BE2C (cell line): ENCODE measurements at regions not wholly inside any gene's neighbourhood (a gene's known extent, or its start where the extent isn't known, plus 50 kb on each side); places are given as distances from the start of the nearest gene placed in this dataset.
A peak's percentile ranks its signal among the peaks of the same experiment; 100 is the strongest.
"Not testable (repeated sequence)": the region's sequence is repeated elsewhere in the genome, so short reads cannot be mapped to it uniquely, and the experiment has no call there.

ENCODE experiments used
- DNase-seq: peaks from one replicate; pipeline ENCODE4 v3.0.0-alpha.2; 2020
- H3K27me3 ChIP-seq: fragments of 250-450 bp; sonication (Bioruptor Pico); 2 replicates; pipeline ENCODE4 v1.5.1; 2020; ENCODE audit warnings: mild to moderate bottlenecking
- H3K36me3 ChIP-seq: fragments of 250-450 bp; sonication (Bioruptor Pico); 2 replicates; pipeline ENCODE4 v1.5.1; 2020; ENCODE audit warnings: mild to moderate bottlenecking
- H3K4me1 ChIP-seq: fragments of 250-450 bp; sonication (Bioruptor Pico); 2 replicates; pipeline ENCODE4 v1.5.1; 2020
- H3K4me3 ChIP-seq: 2 replicates; pipeline ENCODE4 v1.5.1; 2011; ENCODE audit warnings: low read depth, low read length
- H3K9me3 ChIP-seq: fragments of 250-450 bp; sonication (Bioruptor Pico); 2 replicates; pipeline ENCODE4 v1.5.1; 2020
- CTCF ChIP-seq: IDR thresholded peaks from 2 replicates; pipeline ENCODE4 v1.5.1; 2012; ENCODE audit warnings: mild to moderate bottlenecking, low read depth, low read length

- Histone ChIP-seq H3K36me3 (no peaks in the 10 kb centered on the region), H3K27me3 (no peaks in the 10 kb centered on the region), H3K4me1 (no peaks in the 10 kb centered on the region), H3K4me3 (no peak overlapping the region), H3K9me3 (no peaks in the 10 kb centered on the region)
- no peak for TF ChIP-seq CTCF
- peak; percentile 13 for DNase-seq
These were observed 355.4 kb upstream of the SOX9 start for GRCh38 chr17:71765437-71765836.

GRCh38 chr17:71769850-71770249, 351.0 kb upstream of the SOX9 start:
- H3K4me3 ChIP-seq, result no peak overlapping the region
- no peaks in the 10 kb centered on the region for H3K4me1 ChIP-seq
- no peaks in the 10 kb centered on the region for H3K27me3 ChIP-seq
- H3K36me3 ChIP-seq, result no peaks in the 10 kb centered on the region
- TF ChIP-seq CTCF, result no peak
- DNase-seq, result no peak
- no peaks in the 10 kb centered on the region for H3K9me3 ChIP-seq

- TF ChIP-seq CTCF, result no peak
- no peaks in the 10 kb centered on the region for H3K9me3 ChIP-seq
- no peak overlapping the region; the same call in 1 of the 2 replicates for H3K4me3 ChIP-seq
- no peak for DNase-seq
- H3K27me3 ChIP-seq, result no peaks in the 10 kb centered on the region
- no peaks in the 10 kb centered on the region for H3K4me1 ChIP-seq
- no peaks in the 10 kb centered on the region for H3K36me3 ChIP-seq
These were observed 343.7 kb upstream of the SOX9 start for GRCh38 chr17:71777048-71777640.

GRCh38 chr17:71779482-71779881, 341.3 kb upstream of the SOX9 start:
- DNase-seq, result no peak
- no peaks in the 10 kb centered on the region for H3K4me1 ChIP-seq
- H3K27me3 ChIP-seq, result no peaks in the 10 kb centered on the region
- no peaks in the 10 kb centered on the region for H3K9me3 ChIP-seq
- TF ChIP-seq CTCF, result no peak
- no peak overlapping the region for H3K4me3 ChIP-seq
- no peaks in the 10 kb centered on the region for H3K36me3 ChIP-seq

- H3K4me1 ChIP-seq, result no peaks in the 10 kb centered on the region
- H3K27me3 ChIP-seq, result no peaks in the 10 kb centered on the region
- no peak for TF ChIP-seq CTCF
- DNase-seq, result no peak
- H3K4me3 ChIP-seq, result no peak overlapping the region
- no peaks in the 10 kb centered on the region for H3K36me3 ChIP-seq
- no peaks in the 10 kb centered on the region for H3K9me3 ChIP-seq
These were observed 340.2 kb upstream of the SOX9 start for GRCh38 chr17:71780596-71780995.

GRCh38 chr17:71782021-71782420, 338.8 kb upstream of the SOX9 start:
- not testable (repeated sequence) for H3K4me1 ChIP-seq, DNase-seq, H3K36me3 ChIP-seq, H3K9me3 ChIP-seq, H3K4me3 ChIP-seq, H3K27me3 ChIP-seq

- Histone ChIP-seq H3K9me3 (no peaks in the 10 kb centered on the region), H3K4me3 (no peak overlapping the region), H3K27me3 (no peaks in the 10 kb centered on the region), H3K4me1 (no peaks in the 10 kb centered on the region), H3K36me3 (no peaks in the 10 kb centered on the region)
- no peak for DNase-seq
- TF ChIP-seq CTCF, result no peak
These were observed 330.0 kb upstream of the SOX9 start for GRCh38 chr17:71790791-71791190.
